Kidney tubule cell (primary cell): ENCODE measurements at regions not wholly inside any gene's neighbourhood (a gene's known extent, or its start where the extent isn't known, plus 50 kb on each side); places are given as distances from the start of the nearest gene placed in this dataset.
A peak's percentile ranks its signal among the peaks of the same experiment; 100 is the strongest.
"Not testable (repeated sequence)": the region's sequence is repeated elsewhere in the genome, so short reads cannot be mapped to it uniquely, and the experiment has no call there.

Source experiments
- DNase-seq: peaks from one replicate; pipeline ENCODE4 v3.0.0-alpha.2; 2018; ENCODE audit warnings: low spot score

DNA sequence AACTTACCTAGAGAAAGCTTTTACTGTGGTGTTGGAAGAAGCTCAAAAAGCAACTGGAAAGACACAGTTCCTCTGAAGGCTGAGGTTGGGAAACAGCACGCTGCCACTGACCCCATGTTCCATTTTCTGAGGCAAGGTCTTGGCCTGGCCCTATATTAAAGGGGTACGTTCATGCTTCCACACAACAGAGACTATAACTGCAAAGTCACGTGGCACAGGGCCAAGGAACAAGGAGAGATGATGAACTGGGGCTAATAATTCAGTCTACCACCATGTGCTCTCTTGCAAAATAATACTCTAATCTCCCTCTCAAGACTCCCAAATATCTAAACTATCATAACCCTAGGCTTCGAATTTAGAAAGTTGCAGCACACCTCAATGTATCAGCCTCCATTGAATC, 381.6 kb downstream of the DSEL start:
- no peak for DNase-seq

DNA sequence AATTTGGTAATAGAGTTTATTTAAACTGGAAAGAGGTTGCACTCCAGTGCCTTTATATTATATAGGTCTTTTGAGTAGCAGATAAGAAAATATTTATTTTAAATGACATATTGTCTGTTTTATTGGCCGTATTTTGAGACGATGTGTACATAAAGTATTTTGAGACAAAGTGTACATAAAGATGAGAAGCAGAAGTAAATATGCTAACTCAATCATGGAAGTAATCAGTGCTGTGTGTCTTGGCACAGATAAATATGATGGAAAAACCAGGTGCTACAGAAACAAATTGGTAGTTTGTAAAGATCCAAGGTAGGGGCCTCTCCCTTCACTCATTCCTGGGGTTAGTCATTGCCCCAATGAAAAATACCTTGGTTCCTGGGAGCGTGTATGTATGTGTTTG, 382.9 kb downstream of the DSEL start:
- DNase-seq: no peak

DNA sequence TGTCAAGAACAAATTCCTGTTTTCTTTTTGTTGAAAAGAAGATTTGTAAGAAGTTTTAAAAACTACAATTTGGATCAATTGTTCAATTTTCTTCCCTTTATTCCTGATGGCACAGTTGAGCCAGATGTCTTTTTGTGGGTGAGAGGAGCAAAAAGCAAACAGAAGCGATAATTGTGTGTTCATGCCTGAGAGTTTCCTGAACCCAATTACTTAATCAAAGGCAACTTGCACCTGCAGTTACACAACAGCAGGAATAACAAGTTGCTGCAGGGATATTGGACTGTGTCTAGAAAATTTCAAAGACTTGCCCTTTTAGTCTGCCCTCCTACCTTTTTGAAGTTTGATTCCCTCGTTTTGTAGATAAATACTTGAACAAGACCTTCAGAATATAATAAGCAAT, 383.6 kb downstream of the DSEL start:
- no peak for DNase-seq

DNA sequence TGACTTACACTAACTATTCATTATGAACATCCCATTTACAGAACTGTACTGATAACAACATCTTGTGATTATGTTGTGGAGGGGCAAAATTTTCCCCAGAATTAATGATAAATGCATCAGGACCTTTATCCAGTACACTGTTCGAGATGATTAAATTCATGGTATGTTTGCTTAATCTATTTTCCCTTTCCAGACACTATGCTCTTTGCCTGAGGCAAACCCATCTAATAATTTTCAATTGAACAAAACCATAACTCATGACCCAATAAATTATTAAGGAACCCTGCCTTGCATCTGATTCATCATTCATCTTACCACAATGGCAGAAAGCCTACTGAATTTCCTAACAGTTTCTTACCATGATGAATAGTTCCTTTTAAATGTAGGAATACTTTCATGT, 385.0 kb downstream of the DSEL start:
- DNase-seq: no peak

DNA sequence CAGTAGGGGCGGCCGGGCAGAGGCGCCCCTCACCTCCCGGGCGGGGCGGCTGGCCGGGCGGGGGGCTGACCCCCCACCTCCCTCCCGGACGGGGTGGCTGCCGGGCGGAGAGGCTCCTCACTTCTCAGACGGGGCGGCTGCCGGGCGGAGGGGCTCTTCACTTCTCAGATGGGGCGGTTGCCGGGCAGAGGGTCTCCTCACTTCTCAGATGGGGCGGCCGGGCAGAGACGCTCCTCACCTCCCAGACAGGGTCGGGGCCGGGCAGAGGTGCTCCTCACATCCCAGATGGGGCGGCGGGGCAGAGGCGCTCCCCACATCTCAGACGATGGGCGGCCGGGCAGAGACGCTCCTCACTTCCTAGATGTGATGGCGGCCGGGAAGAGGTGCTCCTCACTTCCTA, 389.8 kb downstream of the DSEL start:
- DNase-seq: not testable (repeated sequence)

DNA sequence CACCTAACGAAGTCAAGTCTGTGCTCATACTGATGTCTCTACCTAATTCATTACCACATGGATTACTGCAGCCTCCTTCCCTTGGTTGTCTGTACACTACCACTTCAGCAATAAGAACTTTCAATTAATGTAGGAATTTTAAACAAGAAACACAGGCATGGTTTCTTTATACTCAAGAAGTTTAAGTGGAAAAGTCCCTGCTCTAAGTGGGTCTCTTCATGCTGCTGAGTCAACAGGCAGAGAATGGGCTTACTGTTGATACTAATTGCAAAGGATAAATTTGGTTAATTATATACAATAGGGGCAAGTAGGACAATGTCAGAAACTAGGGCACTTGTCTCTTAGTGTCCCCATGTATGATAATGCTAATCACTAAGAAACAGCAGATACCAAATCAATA, 392.6 kb downstream of the DSEL start:
- no peak for DNase-seq

DNA sequence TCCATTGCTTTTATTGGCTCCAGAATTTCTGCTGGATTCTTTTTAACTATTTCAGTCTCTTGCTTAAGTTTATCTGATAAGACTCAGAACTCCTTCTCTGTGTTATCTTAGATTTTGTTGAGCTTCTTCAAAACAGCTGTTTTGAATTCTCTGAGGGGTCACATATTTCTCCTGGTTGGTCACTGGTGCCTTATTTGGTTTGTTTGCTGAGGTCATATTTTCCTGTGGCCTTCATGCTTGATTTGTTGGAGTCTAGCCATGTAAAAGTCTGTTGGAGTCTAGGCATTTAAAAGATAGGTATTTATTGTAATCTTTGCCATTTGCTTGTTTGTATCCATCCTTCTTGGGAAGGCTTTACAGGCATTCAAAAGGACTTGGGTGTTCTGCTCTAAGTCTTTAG, 398.7 kb downstream of the DSEL start:
- peak; percentile 26 for DNase-seq

DNA sequence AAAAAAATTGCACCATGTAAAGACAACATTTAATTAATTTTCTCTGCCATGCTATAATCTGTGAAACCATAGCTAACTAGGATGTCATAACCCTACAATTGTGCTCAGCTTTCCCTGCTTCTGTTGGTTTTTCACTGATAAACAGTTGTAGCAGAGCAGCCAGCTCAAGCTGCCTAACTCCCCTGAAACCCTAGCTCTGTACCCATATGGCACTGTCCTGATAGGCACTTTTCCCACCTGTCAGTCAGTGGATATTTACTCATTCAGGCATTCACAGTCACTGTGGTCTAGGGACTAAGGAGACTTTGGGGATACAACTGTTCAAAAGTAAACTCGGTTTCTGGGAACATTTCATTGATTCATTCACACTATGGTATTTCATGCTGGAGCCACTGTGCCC, 407.0 kb downstream of the DSEL start:
- DNase-seq: no peak

DNA sequence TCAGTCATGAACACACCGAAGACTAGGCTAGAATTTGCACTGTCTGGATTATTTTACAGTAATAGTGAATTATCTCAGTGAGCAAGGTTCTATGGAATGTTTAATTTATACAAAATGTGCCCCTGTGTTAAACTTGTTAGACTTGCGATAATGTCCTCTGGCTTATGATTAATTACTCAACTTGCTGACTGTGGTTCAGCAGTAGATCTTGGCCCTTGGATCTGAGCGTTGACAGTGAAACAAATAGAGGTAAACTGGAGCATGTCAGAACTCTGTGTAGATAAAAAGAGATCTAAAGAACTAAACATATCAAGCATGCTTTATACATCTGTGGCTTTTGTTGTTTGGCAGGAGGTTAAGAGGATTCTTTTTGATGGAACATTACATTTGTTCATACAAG, 407.6 kb downstream of the DSEL start:
- DNase-seq: no peak

DNA sequence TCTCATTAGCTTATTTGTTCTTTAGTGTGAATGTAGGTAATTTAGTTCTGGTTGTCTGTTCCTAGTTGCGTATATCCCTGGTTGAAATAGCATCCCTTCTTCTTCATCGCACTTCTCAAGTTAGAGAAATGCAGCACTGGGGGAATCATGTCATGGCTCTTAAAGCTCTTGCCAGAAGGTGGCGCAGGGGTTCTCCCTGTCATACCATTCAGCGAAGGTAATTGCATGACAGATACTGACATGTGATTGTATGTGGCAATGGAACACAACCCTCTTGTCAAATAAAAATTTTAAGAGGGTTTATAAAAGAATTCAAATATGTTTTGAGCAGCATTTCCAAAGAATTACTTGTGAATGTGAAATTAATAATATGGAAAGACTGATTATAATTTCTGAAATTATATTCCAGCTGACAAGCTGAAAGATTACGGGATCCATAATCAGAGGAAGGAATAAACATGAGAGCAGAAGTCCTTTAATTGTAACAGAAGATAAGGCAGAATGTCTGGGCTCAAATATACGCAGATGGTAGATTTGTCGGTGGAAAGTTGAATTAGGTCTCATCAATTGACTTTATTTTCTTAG, 411.7 kb downstream of the DSEL start:
- DNase-seq: peak; percentile 65

DNA sequence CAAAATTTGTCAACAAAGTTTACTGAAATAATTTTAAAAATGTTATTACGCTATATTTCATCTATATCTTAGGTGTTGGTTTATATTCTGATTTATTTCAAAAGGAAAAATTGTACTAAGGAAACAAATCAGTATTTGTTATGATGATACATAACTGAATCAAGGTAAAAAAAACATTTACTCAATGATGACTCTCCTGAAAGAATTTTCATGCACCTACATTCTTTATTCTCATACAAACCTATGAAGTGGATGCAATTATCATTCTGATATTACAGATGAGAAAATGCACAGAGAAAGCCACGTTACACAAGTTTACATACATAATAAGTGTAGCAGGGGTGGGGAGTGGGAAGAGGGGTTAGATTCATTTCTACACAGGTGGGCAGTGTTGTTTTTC, 422.4 kb downstream of the DSEL start:
- no peak for DNase-seq

DNA sequence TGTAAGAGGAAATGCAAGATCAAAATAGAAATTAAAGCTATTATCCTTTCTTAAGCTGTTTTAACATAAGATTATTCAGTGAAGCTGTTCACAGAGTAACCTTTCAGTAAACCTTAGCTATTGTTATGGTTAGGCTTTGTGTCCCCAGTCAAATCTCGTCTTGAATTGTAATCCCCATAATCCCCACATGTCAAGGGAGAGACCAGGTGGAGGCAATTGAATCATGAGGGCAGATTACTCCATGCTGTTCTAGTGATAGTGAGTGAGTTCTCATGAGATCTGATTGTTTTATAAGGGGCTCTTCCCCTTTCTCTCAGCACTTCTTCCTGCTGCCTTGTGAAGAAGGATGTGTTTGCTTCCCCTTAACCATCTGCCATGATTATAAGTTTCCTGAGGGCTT, 424.4 kb downstream of the DSEL start:
- no peak for DNase-seq

DNA sequence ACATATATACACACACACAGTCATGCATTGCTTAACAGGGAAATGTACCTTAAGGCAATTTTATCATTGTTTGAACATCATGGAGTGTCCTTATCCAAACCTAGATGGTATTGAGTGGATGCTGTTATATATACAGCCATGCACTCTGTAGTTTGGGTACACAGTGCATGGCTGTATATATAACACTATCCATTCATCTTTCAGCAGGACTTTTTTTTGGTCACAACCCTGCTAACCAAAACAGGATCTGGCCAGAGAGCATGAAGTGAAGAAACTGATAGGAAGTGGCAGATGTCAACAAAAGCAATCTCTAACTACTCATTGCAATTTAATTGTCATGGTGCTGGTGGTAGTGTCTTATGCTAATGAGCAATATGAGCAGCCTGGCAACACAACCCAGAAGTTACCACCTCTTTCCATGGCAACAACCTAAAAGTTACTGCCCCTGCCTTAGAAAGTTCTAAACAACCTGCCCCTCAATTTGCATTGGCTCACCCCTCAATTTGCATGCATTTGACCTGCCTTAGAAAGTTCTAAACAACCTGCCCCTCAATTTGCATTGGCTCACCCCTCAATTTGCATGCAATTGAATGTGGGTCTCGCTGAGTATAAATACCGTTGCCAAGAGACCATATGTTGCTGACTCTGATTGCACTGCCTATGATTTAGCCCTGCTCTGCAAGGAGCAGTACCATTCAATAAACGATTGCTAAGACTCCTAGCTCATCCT, 434.9 kb downstream of the DSEL start:
- DNase-seq: no peak

DNA sequence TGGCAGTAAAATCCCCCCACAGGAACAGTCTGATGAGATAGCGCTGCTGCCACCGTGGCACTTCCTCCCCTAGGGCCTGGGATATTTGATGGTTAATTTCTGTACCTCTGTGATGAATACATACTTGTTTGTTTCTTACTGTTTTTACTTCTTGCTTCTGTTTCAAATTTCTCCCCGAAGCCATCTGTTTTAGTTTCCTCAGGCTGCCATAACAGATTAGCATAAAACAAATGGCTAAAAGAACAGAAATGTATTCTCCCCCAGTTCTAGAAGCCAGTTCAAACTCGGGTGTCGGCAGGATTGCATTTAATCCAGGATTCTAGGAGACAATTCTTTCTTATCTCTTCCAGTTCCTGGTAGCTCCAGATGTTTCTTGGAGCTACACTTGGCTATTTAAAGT, 435.9 kb downstream of the DSEL start:
- no peak for DNase-seq

DNA sequence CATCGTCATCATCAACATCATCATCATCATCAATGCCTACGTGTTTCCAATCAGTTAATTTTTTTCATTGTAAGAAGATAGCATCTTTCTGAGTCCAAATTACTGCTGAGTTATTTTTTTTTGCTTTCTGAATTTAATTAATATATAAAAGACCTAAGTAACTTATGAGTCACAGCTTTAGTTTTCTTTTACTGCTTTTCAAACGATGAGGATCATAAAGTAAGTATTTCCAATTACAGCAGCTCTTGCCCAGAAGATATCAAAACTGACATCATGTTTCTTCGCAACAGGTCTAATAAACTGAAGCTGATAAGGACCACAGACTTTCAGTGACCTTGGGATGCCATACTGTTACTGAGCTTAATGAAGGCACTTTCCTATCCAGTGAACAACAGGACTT, 442.2 kb downstream of the DSEL start:
- DNase-seq: no peak

DNA sequence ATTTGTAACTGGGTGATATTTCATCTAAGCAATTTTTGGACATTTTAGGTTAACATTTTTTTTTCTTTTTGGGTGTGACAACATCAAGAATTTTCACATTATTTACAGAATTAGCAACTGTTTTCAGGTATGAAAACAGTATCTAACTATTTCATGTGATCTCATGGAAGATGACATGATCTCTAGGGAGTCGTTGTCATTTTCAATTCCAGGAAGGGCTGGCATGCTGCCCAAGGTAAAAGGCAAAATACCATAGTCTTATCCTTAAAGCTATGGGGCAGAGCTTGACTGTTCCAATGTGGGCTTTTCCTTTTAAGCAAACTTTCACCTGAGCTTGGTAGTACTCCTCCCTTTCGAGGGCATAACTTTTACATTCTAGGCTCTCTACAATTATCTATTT, 443.7 kb downstream of the DSEL start:
- peak; percentile 10 for DNase-seq

DNA sequence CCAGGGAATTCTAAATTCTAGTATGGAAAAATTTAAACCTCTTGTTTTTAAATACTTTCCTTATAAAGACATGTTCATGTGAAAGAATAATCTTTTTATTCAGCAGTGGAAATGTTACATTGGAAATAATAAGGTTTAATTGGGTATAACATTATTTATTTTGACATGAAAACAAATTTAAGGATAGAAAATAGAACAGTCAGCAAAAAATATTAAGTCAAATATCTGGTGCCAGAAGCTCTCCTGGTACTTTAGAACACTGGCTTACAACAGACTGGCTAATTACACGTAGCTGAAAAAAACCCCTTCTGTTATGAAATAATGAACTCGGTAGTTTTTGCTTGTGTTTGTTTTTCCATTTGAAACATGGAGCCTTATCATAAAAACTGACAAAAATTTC, 447.9 kb downstream of the DSEL start:
- no peak for DNase-seq

DNA sequence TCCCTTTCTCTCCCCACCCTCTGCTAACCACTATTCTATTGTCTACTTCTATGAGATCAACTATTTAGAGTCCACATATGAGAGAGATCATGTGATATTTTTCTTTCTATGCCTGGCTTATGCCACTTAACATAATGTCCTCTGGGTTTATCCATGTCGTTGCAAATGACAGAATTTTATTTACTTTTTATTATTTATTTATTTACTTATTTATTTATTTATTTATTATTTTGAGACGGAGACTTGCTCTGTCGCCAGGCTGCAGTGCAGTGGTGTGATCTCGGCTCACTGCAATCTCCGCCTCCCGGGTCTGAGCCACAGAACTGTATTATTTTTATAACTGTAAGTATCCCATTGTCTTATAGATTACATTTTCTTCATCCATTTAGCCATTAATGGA, 443.4 kb upstream of the CDH19 start:
- no peak for DNase-seq

DNA sequence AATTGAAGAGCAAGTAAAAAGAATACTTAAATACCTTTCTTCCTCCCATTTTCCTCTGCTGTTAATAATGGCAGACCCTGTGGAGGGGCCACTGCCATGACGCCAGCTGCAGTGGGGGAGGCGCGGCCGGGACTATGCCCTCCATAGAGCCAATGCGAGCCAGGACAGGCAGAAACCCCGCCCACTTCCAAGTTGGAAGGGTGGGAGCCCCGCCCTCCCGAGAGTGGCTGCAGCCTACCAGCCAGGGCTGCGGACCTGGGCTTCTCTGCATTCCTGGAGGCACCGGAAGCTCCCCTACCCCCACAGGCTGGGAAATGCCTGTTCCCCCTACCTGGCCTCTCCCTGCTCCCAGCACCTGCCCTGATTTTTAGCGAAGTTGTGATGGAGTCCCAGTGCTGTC, 439.4 kb upstream of the CDH19 start:
- no peak for DNase-seq

DNA sequence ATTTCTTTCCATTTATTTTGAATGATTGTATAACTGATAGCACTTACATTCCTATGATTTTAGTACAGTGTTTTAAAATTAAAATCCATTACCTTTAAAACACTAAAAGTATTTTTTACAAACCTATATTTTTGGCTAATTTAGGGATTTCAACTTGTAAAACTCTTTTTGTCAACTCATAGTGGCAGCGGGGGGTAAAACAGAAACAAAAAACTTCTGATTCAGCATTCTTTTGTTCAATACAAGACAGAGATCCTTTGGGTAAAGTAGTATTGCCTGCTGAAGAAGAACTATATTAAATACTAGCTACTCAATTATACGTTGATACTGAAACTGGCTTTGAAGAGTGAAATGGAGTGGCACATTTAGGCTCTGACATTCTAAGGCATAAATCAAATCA, 437.4 kb upstream of the CDH19 start:
- DNase-seq: no peak

DNA sequence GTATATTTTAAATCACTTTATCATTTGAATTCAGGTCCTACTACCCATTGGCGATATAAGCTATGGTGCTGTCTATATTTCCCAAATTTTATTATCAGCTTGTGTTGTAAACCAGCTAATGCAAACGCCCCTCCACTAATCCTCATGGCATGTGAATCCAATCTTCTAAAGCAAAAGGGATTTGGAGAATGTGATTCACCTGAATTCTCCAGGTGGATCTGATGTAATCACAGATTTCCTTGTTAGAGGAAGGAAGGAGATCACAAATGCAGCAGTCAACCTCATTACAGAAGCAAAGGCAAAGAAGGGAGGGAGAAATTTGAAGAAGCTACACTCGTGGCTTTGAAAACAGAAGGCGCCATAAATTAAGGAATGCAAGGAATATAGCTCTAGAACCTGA, 431.1 kb upstream of the CDH19 start:
- peak; percentile 5 for DNase-seq

DNA sequence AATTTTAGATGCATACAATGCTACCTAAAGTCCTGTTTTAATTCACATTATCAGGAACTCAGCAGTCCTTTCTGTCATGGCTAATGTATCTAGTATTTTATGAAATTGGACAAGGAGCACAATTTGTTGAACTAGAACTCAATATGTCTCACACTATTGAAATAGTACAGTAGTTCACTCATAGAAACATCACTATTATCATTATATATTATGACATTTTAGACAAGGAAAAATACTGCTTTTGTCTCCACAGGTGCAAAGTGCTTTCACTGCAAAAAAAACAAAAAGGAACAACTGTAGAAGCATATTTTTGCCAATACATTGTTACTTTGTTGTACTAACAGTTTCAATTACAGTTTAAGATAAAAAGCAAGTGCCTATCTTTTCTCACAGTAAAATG, 419.2 kb upstream of the CDH19 start:
- DNase-seq: no peak

DNA sequence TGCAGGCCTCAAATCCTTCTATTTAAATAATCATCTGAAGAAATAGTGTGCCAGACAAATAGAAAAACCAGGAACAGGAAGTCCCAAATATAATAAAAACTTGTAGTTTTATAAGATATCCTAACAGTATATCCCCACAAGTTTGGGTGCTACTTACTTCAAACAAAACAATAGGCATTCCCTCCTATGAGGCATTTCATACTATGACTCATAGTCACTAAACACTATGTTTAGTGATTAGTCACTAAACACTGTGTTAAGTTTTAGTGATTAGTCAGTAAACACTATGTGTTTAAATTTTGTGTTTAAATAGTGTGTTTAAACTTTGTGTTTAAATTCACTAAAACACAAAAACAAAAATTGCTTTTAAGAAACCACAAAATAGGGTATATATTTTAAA, 407.0 kb upstream of the CDH19 start:
- peak; percentile 66 for DNase-seq

DNA sequence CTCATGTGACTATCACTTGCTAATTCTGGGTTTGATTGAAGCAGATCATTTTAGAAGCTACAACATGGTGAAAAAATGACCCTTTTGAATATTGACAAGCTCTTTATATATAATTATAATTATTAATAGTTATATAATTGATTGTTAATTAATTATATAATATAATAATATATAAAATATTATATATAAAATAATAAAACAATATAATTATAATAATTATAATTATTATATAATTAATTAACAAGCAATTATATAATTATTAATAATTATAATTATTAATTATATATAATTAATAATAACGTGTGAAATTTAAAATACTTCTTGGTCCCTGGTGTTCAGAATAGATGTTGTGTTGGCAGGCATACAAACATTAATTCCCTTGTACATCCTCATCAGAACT, 404.1 kb upstream of the CDH19 start:
- no peak for DNase-seq
